HG03064 (cell line): ENCODE measurements at regions not wholly inside any gene's neighbourhood (a gene's known extent, or its start where the extent isn't known, plus 50 kb on each side); places are given as distances from the start of the nearest gene placed in this dataset.

Experiments used
- ATAC-seq: cut with Tn5 transposase; IDR thresholded peaks from one replicate; pipeline ENCODE4 v1.9.1; 2021; ENCODE audit warnings: low read depth; ENCODE audit not compliant: unreplicated experiment

GRCh38 chr10:57262892-57263291, 901.8 kb upstream of the ZWINT start:
- no peak for ATAC-seq

GRCh38 chr10:57260175-57260574, 899.1 kb upstream of the ZWINT start:
- ATAC-seq = no peak

- ATAC-seq = no peak
Measured at GRCh38 chr10:57249615-57250281, 888.7 kb upstream of the ZWINT start.

- ATAC-seq = no peak
Measured at GRCh38 chr10:57247271-57247670, 886.2 kb upstream of the ZWINT start.

GRCh38 chr10:57225920-57226319, 864.9 kb upstream of the ZWINT start:
- ATAC-seq = no peak

- ATAC-seq = no peak
Measured at GRCh38 chr10:57224811-57225210, 863.8 kb upstream of the ZWINT start.

GRCh38 chr10:57222603-57223002, 861.5 kb upstream of the ZWINT start:
- no peak for ATAC-seq

GRCh38 chr10:57222129-57222528, 861.1 kb upstream of the ZWINT start:
- ATAC-seq = no peak

- no peak for ATAC-seq
Measured at GRCh38 chr10:57221674-57222073, 860.6 kb upstream of the ZWINT start.

GRCh38 chr10:57218382-57218781, 857.3 kb upstream of the ZWINT start:
- no peak for ATAC-seq

GRCh38 chr10:57202356-57202755, 841.3 kb upstream of the ZWINT start:
- ATAC-seq = no peak

- ATAC-seq = no peak
Measured at GRCh38 chr10:57188846-57189245, 827.8 kb upstream of the ZWINT start.

GRCh38 chr10:57186201-57186600, 825.1 kb upstream of the ZWINT start:
- ATAC-seq = no peak

GRCh38 chr10:57169597-57169996, 808.5 kb upstream of the ZWINT start:
- no peak for ATAC-seq

- no peak for ATAC-seq
Measured at GRCh38 chr10:57168611-57169240, 807.7 kb upstream of the ZWINT start.

GRCh38 chr10:57165671-57166070, 804.6 kb upstream of the ZWINT start:
- ATAC-seq = no peak

GRCh38 chr10:57162231-57162630, 801.2 kb upstream of the ZWINT start:
- ATAC-seq = no peak

GRCh38 chr10:57161157-57161556, 800.1 kb upstream of the ZWINT start:
- no peak for ATAC-seq

GRCh38 chr10:57145548-57145947, 784.5 kb upstream of the ZWINT start:
- ATAC-seq = peak; percentile 79

- no peak for ATAC-seq
Measured at GRCh38 chr10:57142925-57143576, 782.0 kb upstream of the ZWINT start.

GRCh38 chr10:57141708-57142107, 780.6 kb upstream of the ZWINT start:
- ATAC-seq = no peak

GRCh38 chr10:57119684-57120083, 758.6 kb upstream of the ZWINT start:
- ATAC-seq = no peak
